ENCODE measurements at regions not wholly inside any gene's neighbourhood (a gene's known extent, or its start where the extent isn't known, plus 50 kb on each side); places are given as distances from the start of the nearest gene placed in this dataset.

- no peak for TF ChIP-seq POU2F2 (IDR thresholded peaks at IDR 0.05; ENCODE audit: borderline replicate concordance, low read depth, low read length)
These were observed 505.2 kb downstream of the RMST start (continued) for GRCh38 chr12:97967831-97968230.

- intact Hi-C loops (cut with micrococcal nuclease; ENCODE audit: unreplicated experiment) (no loop called here), in situ Hi-C loops (cut with MboI) (loop anchor here (25.0 kb wide), 1 partner anchor 1381 kb away; no protein-coding TSS in a partner anchor)
- Histone ChIP-seq H3K27ac (ENCODE audit: control insufficient read depth, insufficient read depth) (no peak overlapping the region), H3K4me1 (ENCODE audit: control insufficient read depth, insufficient read depth, low read length) (no peaks in the 10 kb centered on the region), H4K20me1 (ENCODE audit: control insufficient read depth, insufficient read depth) (no peaks in the 10 kb centered on the region), H3K9me3 (replicated peaks; ENCODE audit: control insufficient read depth, insufficient read depth, low read length) (no peaks in the 10 kb centered on the region), H3K79me2 (ENCODE audit: control insufficient read depth, insufficient read depth, low read length) (no peaks in the 10 kb centered on the region), H3K4me3 (no peak overlapping the region), H3K9ac (ENCODE audit: control insufficient read depth, insufficient read depth, low read length) (no peak overlapping the region), H2AFZ (ENCODE audit: control insufficient read depth, low read depth, low read length) (no peak overlapping the region), H3K4me2 (ENCODE audit: control insufficient read depth, insufficient read depth) (no peak overlapping the region), H3K36me3 (ENCODE audit: control insufficient read depth in 2 of 2, insufficient read depth in 2 of 2, low read length in 1 of 2) (no peaks in the 10 kb centered on the region), H3K27me3 (replicated peaks in 1 of 2; ENCODE audit: control insufficient read depth in 2 of 2, insufficient read depth in 2 of 2, low read length in 1 of 2) (no peaks in the 10 kb centered on the region)
- ChIA-PET POLR2A (interaction anchor here (0.6 kb wide), 1 partner anchor 79 kb away, joined by 7 read pairs; no protein-coding TSS in a partner anchor), RAD21 (ENCODE audit: unreplicated experiment) (interaction anchor here (1.1 kb wide), 1 partner anchor 8 kb away, joined by 3 read pairs; no protein-coding TSS in a partner anchor), SMC1A (ENCODE audit: uncharacterized antibody, unreplicated experiment) (interaction anchor here (0.6 to 1.0 kb wide), 3 partner anchors 23 to 430 kb away, joined by 3 read pairs; no protein-coding TSS in a partner anchor), CTCF (interaction anchor here (0.6 to 3.2 kb wide), 2 partner anchors 8 to 94 kb away, joined by 3 to 28 read pairs; no protein-coding TSS in a partner anchor)
- 0% methylated on average over 5 of the region's 5 CpGs for WGBS (ENCODE audit: insufficient coverage, insufficient replicate concordance, low lambda C conversion rate, missing lambda C conversion rate)
- TF ChIP-seq IKZF1 (conservative IDR thresholded peaks at IDR 0.05) (no peak), PBX3 (IDR thresholded peaks at IDR 0.05; ENCODE audit: insufficient replicate concordance, low read depth, low read length) (no peak), ZSCAN29 (IDR thresholded peaks at IDR 0.05) (no peak), PRDM15 (CRISPR knock-in tag; IDR thresholded peaks at IDR 0.05) (no peak), LARP7 (IDR thresholded peaks at IDR 0.05) (no peak), IRF3 (IDR thresholded peaks at IDR 0.05) (no peak), GATAD2B (conservative IDR thresholded peaks at IDR 0.05; ENCODE audit: low read depth) (no peak), MTA2 (IDR thresholded peaks at IDR 0.05; ENCODE audit: low read depth) (no peak)
- ATAC-seq (no peak), FAIRE-seq (no peak), DNase-seq (ENCODE audit: low read depth, low spot score) (no peak)
- no TSS peak for BruUV-seq (replicated peaks)
These were observed 506.1 kb downstream of the RMST start for GRCh38 chr12:97968641-97969197.
